ENCODE measurements at regions not wholly inside any gene's neighbourhood (a gene's known extent, or its start where the extent isn't known, plus 50 kb on each side); places are given as distances from the start of the nearest gene placed in this dataset.

DNA sequence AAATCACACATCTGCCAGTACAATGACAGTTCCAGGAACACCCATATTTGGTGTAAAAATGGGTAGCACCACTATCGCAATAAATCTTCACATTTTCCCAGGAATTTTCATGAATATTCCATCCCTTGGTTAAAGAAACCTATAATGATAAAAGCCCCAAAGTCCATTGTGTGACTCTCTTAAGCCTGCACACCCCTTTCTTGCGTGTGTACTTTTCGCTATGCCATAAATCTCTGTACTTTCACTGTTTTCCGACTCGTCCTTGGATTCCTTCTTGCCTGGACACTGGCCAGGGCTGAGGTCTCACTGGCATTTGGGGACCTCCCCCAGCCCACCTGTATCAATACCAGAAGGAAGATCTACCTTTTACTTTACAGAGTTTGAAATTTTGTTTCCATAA, 172.3 kb downstream of the RNF152 start:
- Histone ChIP-seq H2BK15ac (ENCODE audit: low read length) (no peak overlapping the region), H2BK12ac (ENCODE audit: low read length) (no peak overlapping the region), H2AFZ (ENCODE audit: low read length) (no peak overlapping the region), H3K36me3 (replicated peaks in 1 of 2; ENCODE audit: control insufficient read depth in 2 of 2, insufficient read depth in 2 of 2, low read length in 2 of 2) (no peaks in the 10 kb centered on the region), H3K4me2 (ENCODE audit: insufficient read depth, low read length, poor library complexity, severe bottlenecking) (no peak overlapping the region), H4K91ac (ENCODE audit: low read depth, low read length, poor library complexity) (no peak overlapping the region), H3K18ac (ENCODE audit: low read length) (no peak overlapping the region), H2AK5ac (ENCODE audit: low read depth, low read length) (no peak overlapping the region), H3K4ac (ENCODE audit: low read length) (no peak overlapping the region), H3K9ac (ENCODE audit: low read depth, low read length, poor library complexity) (no peak overlapping the region), H3K27ac (replicated peaks; ENCODE audit: low read length) (no peak overlapping the region), H3K4me1 (ENCODE audit: control insufficient read depth in 2 of 2, insufficient read depth in 1 of 2, low read depth in 1 of 2, low read length in 2 of 2) (no peaks in the 10 kb centered on the region), H4K8ac (ENCODE audit: low read depth, low read length) (no peak overlapping the region), H3K79me1 (ENCODE audit: low read depth, low read length) (no peaks in the 10 kb centered on the region), H2BK5ac (ENCODE audit: low read length) (no peak overlapping the region), H2BK120ac (ENCODE audit: low read depth, low read length) (no peak overlapping the region), H3K27me3 (ENCODE audit: control insufficient read depth in 3 of 3, insufficient read depth in 3 of 3, low read depth in 1 of 3, low read length in 3 of 3) (no peaks in the 10 kb centered on the region), H3K4me3 (ENCODE audit: low read length in 2 of 2) (no peak overlapping the region), H3K9me3 (replicated peaks in 1 of 2; ENCODE audit: control insufficient read depth in 2 of 2, insufficient read depth in 1 of 2, low read depth in 1 of 2, low read length in 2 of 2) (no peaks in the 10 kb centered on the region), H3K23ac (ENCODE audit: low read depth, low read length, poor library complexity) (no peak overlapping the region), H3K14ac (ENCODE audit: low read length) (no peak overlapping the region)
- DNase-seq (ENCODE audit: low spot score) = no peak
- no CpG with 5 or more reads among the region's 5 CpGs for WGBS, 2 donors (ENCODE audit: extremely low coverage in 2 of 2, insufficient read length in 2 of 2, insufficient replicate concordance in 1 of 2)

DNA sequence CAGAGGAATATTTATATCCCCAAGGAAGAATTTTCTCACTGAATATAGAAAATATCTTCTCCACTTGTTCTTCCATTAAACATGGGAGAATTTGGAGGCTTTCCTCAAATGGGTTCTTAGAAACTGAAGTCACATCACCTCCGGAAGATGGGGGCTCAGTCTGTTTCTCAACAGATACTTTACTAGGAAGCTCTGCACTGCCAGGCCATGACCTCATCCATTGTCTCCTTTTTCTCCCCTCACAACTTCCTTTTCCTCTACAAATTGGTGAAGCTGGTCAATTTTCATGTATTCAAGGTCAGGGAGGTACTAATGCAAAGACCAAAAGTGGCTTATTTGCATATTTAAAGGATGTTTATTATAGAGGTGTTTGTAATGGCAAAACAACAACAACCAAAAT, 173.1 kb downstream of the RNF152 start:
- H3K9ac ChIP-seq (ENCODE audit: low read depth, low read length, poor library complexity) = no peak overlapping the region
- no peak overlapping the region for H3K14ac ChIP-seq (ENCODE audit: low read length)
- no peak overlapping the region for H2BK5ac ChIP-seq (ENCODE audit: low read length)
- no peak for DNase-seq (ENCODE audit: low spot score)
- peak overlapping the region; percentile 28 for H2AFZ ChIP-seq (ENCODE audit: low read length)
- no peak overlapping the region for H3K4me3 ChIP-seq (ENCODE audit: low read length in 2 of 2)
- no peak overlapping the region for H3K4ac ChIP-seq (ENCODE audit: low read length)
- H4K91ac ChIP-seq (ENCODE audit: low read depth, low read length, poor library complexity) = no peak overlapping the region
- H2BK12ac ChIP-seq (ENCODE audit: low read length) = no peak overlapping the region
- no peak overlapping the region for H3K27ac ChIP-seq (replicated peaks; ENCODE audit: low read length)
- H3K9me3 ChIP-seq (replicated peaks in 1 of 2; ENCODE audit: control insufficient read depth in 2 of 2, insufficient read depth in 1 of 2, low read depth in 1 of 2, low read length in 2 of 2) = no peaks in the 10 kb centered on the region
- H3K18ac ChIP-seq (ENCODE audit: low read length) = no peak overlapping the region
- WGBS, 2 donors (ENCODE audit: extremely low coverage in 2 of 2, insufficient read length in 2 of 2, insufficient replicate concordance in 1 of 2) = no CpG with 5 or more reads among the region's 1 CpG
- no peak overlapping the region for H2AK5ac ChIP-seq (ENCODE audit: low read depth, low read length)
- no peak overlapping the region for H3K4me2 ChIP-seq (ENCODE audit: insufficient read depth, low read length, poor library complexity, severe bottlenecking)
- no peak overlapping the region for H2BK15ac ChIP-seq (ENCODE audit: low read length)
- no peaks in the 10 kb centered on the region for H3K27me3 ChIP-seq (ENCODE audit: control insufficient read depth in 3 of 3, insufficient read depth in 3 of 3, low read depth in 1 of 3, low read length in 3 of 3)
- H2BK120ac ChIP-seq (ENCODE audit: low read depth, low read length) = no peak overlapping the region
- H3K79me1 ChIP-seq (ENCODE audit: low read depth, low read length) = no peaks in the 10 kb centered on the region
- H3K23ac ChIP-seq (ENCODE audit: low read depth, low read length, poor library complexity) = no peak overlapping the region
- no peaks in the 10 kb centered on the region for H3K36me3 ChIP-seq (replicated peaks in 1 of 2; ENCODE audit: control insufficient read depth in 2 of 2, insufficient read depth in 2 of 2, low read length in 2 of 2)
- H3K4me1 ChIP-seq (ENCODE audit: control insufficient read depth in 2 of 2, insufficient read depth in 1 of 2, low read depth in 1 of 2, low read length in 2 of 2) = no peaks in the 10 kb centered on the region
- H4K8ac ChIP-seq (ENCODE audit: low read depth, low read length) = no peak overlapping the region

DNA sequence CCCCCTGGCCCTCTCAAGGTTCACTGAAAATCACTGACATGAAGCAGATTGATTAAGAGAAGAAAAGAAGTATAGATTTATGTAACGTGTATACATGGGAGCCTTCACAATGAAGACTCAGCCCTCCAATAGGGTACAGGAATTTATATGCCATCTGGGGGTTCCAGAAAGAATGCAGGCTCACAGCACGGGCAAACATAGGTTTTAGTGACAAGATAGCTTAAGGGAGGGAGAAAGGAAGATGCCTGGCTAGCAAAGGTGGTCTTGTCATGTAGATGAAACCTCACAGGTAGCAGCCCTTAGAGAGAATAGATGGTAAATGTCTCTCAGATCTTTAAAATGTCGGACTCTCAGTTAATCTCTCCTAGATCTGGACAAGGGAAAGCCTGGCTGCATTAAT, 173.9 kb downstream of the RNF152 start:
- Histone ChIP-seq H3K9ac (ENCODE audit: low read depth, low read length, poor library complexity) (no peak overlapping the region), H2BK5ac (ENCODE audit: low read length) (no peak overlapping the region), H3K23ac (ENCODE audit: low read depth, low read length, poor library complexity) (no peak overlapping the region), H3K36me3 (replicated peaks in 1 of 2; ENCODE audit: control insufficient read depth in 2 of 2, insufficient read depth in 2 of 2, low read length in 2 of 2) (no peaks in the 10 kb centered on the region), H3K9me3 (replicated peaks in 1 of 2; ENCODE audit: control insufficient read depth in 2 of 2, insufficient read depth in 1 of 2, low read depth in 1 of 2, low read length in 2 of 2) (no peaks in the 10 kb centered on the region), H2BK120ac (ENCODE audit: low read depth, low read length) (no peak overlapping the region), H3K79me1 (ENCODE audit: low read depth, low read length) (no peaks in the 10 kb centered on the region), H3K4me3 (ENCODE audit: low read length in 2 of 2) (no peak overlapping the region), H4K91ac (ENCODE audit: low read depth, low read length, poor library complexity) (no peak overlapping the region), H3K4me2 (ENCODE audit: insufficient read depth, low read length, poor library complexity, severe bottlenecking) (no peak overlapping the region), H3K4me1 (ENCODE audit: control insufficient read depth in 2 of 2, insufficient read depth in 1 of 2, low read depth in 1 of 2, low read length in 2 of 2) (no peaks in the 10 kb centered on the region), H3K14ac (ENCODE audit: low read length) (no peak overlapping the region), H3K4ac (ENCODE audit: low read length) (no peak overlapping the region), H3K18ac (ENCODE audit: low read length) (no peak overlapping the region), H2AK5ac (ENCODE audit: low read depth, low read length) (no peak overlapping the region), H2AFZ (ENCODE audit: low read length) (no peak overlapping the region), H2BK12ac (ENCODE audit: low read length) (no peak overlapping the region), H2BK15ac (ENCODE audit: low read length) (no peak overlapping the region), H4K8ac (ENCODE audit: low read depth, low read length) (no peak overlapping the region), H3K27ac (replicated peaks; ENCODE audit: low read length) (no peak overlapping the region), H3K27me3 (ENCODE audit: control insufficient read depth in 3 of 3, insufficient read depth in 3 of 3, low read depth in 1 of 3, low read length in 3 of 3) (no peaks in the 10 kb centered on the region)
- no CpG with 5 or more reads among the region's 3 CpGs for WGBS, 2 donors (ENCODE audit: extremely low coverage in 2 of 2, insufficient read length in 2 of 2, insufficient replicate concordance in 1 of 2)
- DNase-seq (ENCODE audit: low spot score) = no peak

DNA sequence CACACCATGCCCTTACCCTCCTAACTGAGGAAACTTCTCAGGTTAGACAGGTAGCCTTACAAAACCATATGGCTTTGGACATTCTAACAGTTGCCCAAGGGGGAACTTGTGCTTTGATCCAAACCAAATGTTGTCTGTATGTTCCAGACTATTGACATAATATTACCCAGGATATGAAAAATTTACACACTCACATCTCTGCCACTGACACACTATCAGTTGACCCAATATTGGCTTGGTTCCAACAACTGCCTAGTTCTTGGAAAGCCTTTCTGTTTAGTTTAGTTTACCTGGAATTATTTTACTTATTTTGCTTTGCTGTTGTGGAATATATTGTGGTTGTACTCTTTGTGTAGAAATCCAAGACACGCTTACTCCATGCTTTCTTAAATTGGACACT, 178.4 kb downstream of the RNF152 start:
- no peak overlapping the region for H3K9ac ChIP-seq (ENCODE audit: low read depth, low read length, poor library complexity)
- no peak overlapping the region for H2BK5ac ChIP-seq (ENCODE audit: low read length)
- no peak overlapping the region for H4K8ac ChIP-seq (ENCODE audit: low read depth, low read length)
- no peak overlapping the region for H3K4me2 ChIP-seq (ENCODE audit: insufficient read depth, low read length, poor library complexity, severe bottlenecking)
- peaks cover 0 to 3% of the 10 kb centered on the region in 2 donors for H3K9me3 ChIP-seq (replicated peaks in 1 of 2; ENCODE audit: control insufficient read depth in 2 of 2, insufficient read depth in 1 of 2, low read depth in 1 of 2, low read length in 2 of 2)
- H2AFZ ChIP-seq (ENCODE audit: low read length) = no peak overlapping the region
- H2BK15ac ChIP-seq (ENCODE audit: low read length) = no peak overlapping the region
- no peak overlapping the region for H4K91ac ChIP-seq (ENCODE audit: low read depth, low read length, poor library complexity)
- no peak overlapping the region for H3K27ac ChIP-seq (replicated peaks; ENCODE audit: low read length)
- H2BK12ac ChIP-seq (ENCODE audit: low read length) = no peak overlapping the region
- no peaks in the 10 kb centered on the region for H3K4me1 ChIP-seq (ENCODE audit: control insufficient read depth in 2 of 2, insufficient read depth in 1 of 2, low read depth in 1 of 2, low read length in 2 of 2)
- H3K4ac ChIP-seq (ENCODE audit: low read length) = no peak overlapping the region
- H3K27me3 ChIP-seq (ENCODE audit: control insufficient read depth in 3 of 3, insufficient read depth in 3 of 3, low read depth in 1 of 3, low read length in 3 of 3) = no peaks in the 10 kb centered on the region
- no peak overlapping the region for H3K14ac ChIP-seq (ENCODE audit: low read length)
- WGBS, 2 donors (ENCODE audit: extremely low coverage in 2 of 2, insufficient read length in 2 of 2, insufficient replicate concordance in 1 of 2) = no CpG with 5 or more reads among the region's 1 CpG
- H3K79me1 ChIP-seq (ENCODE audit: low read depth, low read length) = no peaks in the 10 kb centered on the region
- no peak overlapping the region for H2BK120ac ChIP-seq (ENCODE audit: low read depth, low read length)
- no peak overlapping the region for H3K18ac ChIP-seq (ENCODE audit: low read length)
- no peak for DNase-seq (ENCODE audit: low spot score)
- H3K23ac ChIP-seq (ENCODE audit: low read depth, low read length, poor library complexity) = no peak overlapping the region
- no peaks in the 10 kb centered on the region for H3K36me3 ChIP-seq (replicated peaks in 1 of 2; ENCODE audit: control insufficient read depth in 2 of 2, insufficient read depth in 2 of 2, low read length in 2 of 2)
- no peak overlapping the region for H2AK5ac ChIP-seq (ENCODE audit: low read depth, low read length)
- no peak overlapping the region for H3K4me3 ChIP-seq (ENCODE audit: low read length in 2 of 2)
